Astrocyte of the hippocampus (primary cell): ENCODE measurements at regions not wholly inside any gene's neighbourhood (a gene's known extent, or its start where the extent isn't known, plus 50 kb on each side); places are given as distances from the start of the nearest gene placed in this dataset.
"Not testable (repeated sequence)": the region's sequence is repeated elsewhere in the genome, so short reads cannot be mapped to it uniquely, and the experiment has no call there.

ENCODE experiments used
- DNase-seq: peaks from one replicate; pipeline ENCODE4 v3.0.0; 2011; ENCODE audit warnings: low read depth, low spot score

GRCh38 chr4:108409691-108410090 is 210.7 kb upstream of the RPL34 start:
- DNase-seq = not testable (repeated sequence)

- no peak for DNase-seq
Measured at GRCh38 chr4:108405586-108405985, 214.8 kb upstream of the RPL34 start.

- no peak for DNase-seq
Measured at GRCh38 chr4:108400309-108400708, 220.1 kb upstream of the RPL34 start.

- DNase-seq = no peak
Measured at GRCh38 chr4:108399610-108400265, 220.6 kb upstream of the RPL34 start.

- peak; percentile 49 for DNase-seq
Measured at GRCh38 chr4:108398836-108399235, 221.5 kb upstream of the RPL34 start.

GRCh38 chr4:108398316-108398715 is 222.1 kb upstream of the RPL34 start:
- peak; percentile 98 for DNase-seq

- no peak for DNase-seq
Measured at GRCh38 chr4:108397850-108398249, 222.5 kb upstream of the RPL34 start.

- no peak for DNase-seq
Measured at GRCh38 chr4:108396900-108397497, 223.4 kb upstream of the RPL34 start.

- no peak for DNase-seq
Measured at GRCh38 chr4:108395786-108396185, 224.6 kb upstream of the RPL34 start.

GRCh38 chr4:108393890-108394472 is 225.2 kb upstream of the LEF1 start:
- DNase-seq = no peak

- no peak for DNase-seq
Measured at GRCh38 chr4:108391701-108392455, 223.1 kb upstream of the LEF1 start.

- DNase-seq = peak; percentile 52
Measured at GRCh38 chr4:108385076-108385475, 216.3 kb upstream of the LEF1 start.

GRCh38 chr4:108384544-108384943 is 215.8 kb upstream of the LEF1 start:
- DNase-seq = no peak

GRCh38 chr4:108383157-108383556 is 214.4 kb upstream of the LEF1 start:
- no peak for DNase-seq

- no peak for DNase-seq
Measured at GRCh38 chr4:108382751-108383150, 214.0 kb upstream of the LEF1 start.

GRCh38 chr4:108378164-108378563 is 209.4 kb upstream of the LEF1 start:
- no peak for DNase-seq

GRCh38 chr4:108377021-108377420 is 208.3 kb upstream of the LEF1 start:
- DNase-seq = no peak

- no peak for DNase-seq
Measured at GRCh38 chr4:108375434-108375833, 206.7 kb upstream of the LEF1 start.

GRCh38 chr4:108372681-108373080 is 203.9 kb upstream of the LEF1 start:
- DNase-seq = no peak

GRCh38 chr4:108371282-108371681 is 202.6 kb upstream of the LEF1 start:
- DNase-seq = no peak

- DNase-seq = peak; percentile 42
Measured at GRCh38 chr4:108370291-108371141, 201.8 kb upstream of the LEF1 start.
